HEK293 (cell line): ENCODE measurements at regions not wholly inside any gene's neighbourhood (a gene's known extent, or its start where the extent isn't known, plus 50 kb on each side); places are given as distances from the start of the nearest gene placed in this dataset.

Experiments
- CTCF ChIA-PET: fragments of 350-600 bp; formaldehyde crosslinking; extraction: SDS; loops from one replicate; lab custom pipeline; 2021; ENCODE audit warnings: antibody characterized with exemption; lab: Yijun Ruan, JAX
- POLR2A ChIA-PET: fragments of 300-600 bp; formaldehyde crosslinking; extraction: SDS; loops from one replicate; lab custom pipeline; 2020; ENCODE audit warnings: antibody characterized with exemption, inconsistent platforms; lab: Yijun Ruan, JAX
- H3K27ac ChIP-seq: fragments of 200-500 bp; sonication (Bioruptor generic); 2 replicates; pipeline ENCODE4 v1.5.1; 2014; ENCODE audit warnings: low read depth, low read length, control low read depth, inconsistent platforms; ENCODE audit errors: extremely low read depth
- H3K36me3 ChIP-seq, 2 experiments: fragments of 200-500 bp in 1 of 2; sonication (Bioruptor generic) in 1 of 2; 1 replicate in 1 of 2; 2 replicates in 1 of 2; pipeline ENCODE4 v1.5.1; 2014 to 2017; ENCODE audit warnings: inconsistent platforms in 2 of 2, low read length in 2 of 2; ENCODE audit not compliant: control insufficient read depth in 2 of 2, insufficient read depth in 1 of 2
- H3K4me1 ChIP-seq: fragments of 200-500 bp; sonication (Bioruptor generic); 2 replicates; pipeline ENCODE4 v1.5.1; 2014; ENCODE audit warnings: mild to moderate bottlenecking, low read length, inconsistent platforms; ENCODE audit not compliant: control insufficient read depth, insufficient read depth
- H3K4me3 ChIP-seq: 2 replicates; pipeline ENCODE4 v1.5.1; 2011; ENCODE audit warnings: low read depth, mild to moderate bottlenecking, control low read depth, low read length, moderate library complexity
- H3K9me3 ChIP-seq: fragments of 200-500 bp; sonication (Bioruptor generic); 2 replicates; pipeline ENCODE4 v1.5.1; 2014; ENCODE audit warnings: low read depth, low read length, inconsistent platforms; ENCODE audit not compliant: control insufficient read depth, insufficient read depth
- ATF2 ChIP-seq: fragments of 450-650 bp; formaldehyde crosslinking; IDR thresholded peaks from 2 replicates; pipeline ENCODE4 v1.5.1; 2016; ENCODE audit warnings: missing biosample characterization, missing genetic modification characterization, low read depth
- CTCF ChIP-seq: fragments of 450-650 bp; formaldehyde crosslinking; IDR thresholded peaks from 2 replicates; pipeline ENCODE4 v1.5.1; 2016; ENCODE audit warnings: missing biosample characterization, missing genetic modification characterization
- KLF1 ChIP-seq: fragments of 450-650 bp; formaldehyde crosslinking; IDR thresholded peaks from 2 replicates; pipeline ENCODE4 v1.5.1; 2016; ENCODE audit warnings: missing biosample characterization, missing genetic modification characterization
- KLF17 ChIP-seq: fragments of 450-650 bp; formaldehyde crosslinking; IDR thresholded peaks from 2 replicates; pipeline ENCODE4 v1.5.1; 2016; ENCODE audit warnings: missing biosample characterization, missing genetic modification characterization
- MEIS1 ChIP-seq: sonication (generic); formaldehyde crosslinking; IDR thresholded peaks from 2 replicates; pipeline ENCODE4 v1.8.1; 2022; ENCODE audit warnings: missing genetic modification reagents, mild to moderate bottlenecking, borderline replicate concordance
- MYNN ChIP-seq: fragments of 450-650 bp; formaldehyde crosslinking; IDR thresholded peaks from 2 replicates; pipeline ENCODE4 v1.5.1; 2016; ENCODE audit warnings: missing biosample characterization, missing genetic modification characterization, borderline replicate concordance
- PATZ1 ChIP-seq: fragments of 450-650 bp; formaldehyde crosslinking; IDR thresholded peaks from 2 replicates; pipeline ENCODE4 v1.5.1; 2016; ENCODE audit warnings: missing biosample characterization, missing genetic modification characterization
- REST ChIP-seq: fragments of 450-650 bp; formaldehyde crosslinking; IDR thresholded peaks from 2 replicates; pipeline ENCODE4 v1.5.1; 2016; ENCODE audit warnings: missing biosample characterization, missing genetic modification characterization
- ZBTB11 ChIP-seq: fragments of 450-650 bp; formaldehyde crosslinking; conservative IDR thresholded peaks from 2 replicates; pipeline ENCODE4 v1.5.1; 2016; ENCODE audit warnings: low read depth, missing biosample characterization, missing genetic modification characterization
- ZFP37 ChIP-seq: fragments of 450-650 bp; formaldehyde crosslinking; IDR thresholded peaks from 2 replicates; pipeline ENCODE4 v1.5.1; 2016; ENCODE audit warnings: missing biosample characterization, missing genetic modification characterization
- ZFP69B ChIP-seq: fragments of 450-650 bp; formaldehyde crosslinking; IDR thresholded peaks from 2 replicates; pipeline ENCODE4 v1.5.1; 2016; ENCODE audit warnings: missing biosample characterization, missing genetic modification characterization
- ZNF121 ChIP-seq: fragments of 450-650 bp; formaldehyde crosslinking; IDR thresholded peaks from 2 replicates; pipeline ENCODE4 v1.5.1; 2016; ENCODE audit warnings: missing biosample characterization, missing genetic modification characterization
- ZNF280C ChIP-seq: fragments of 450-650 bp; formaldehyde crosslinking; IDR thresholded peaks from 2 replicates; pipeline ENCODE4 v1.5.1; 2016; ENCODE audit warnings: missing biosample characterization, missing genetic modification characterization
- ZNF354C ChIP-seq: fragments of 450-650 bp; formaldehyde crosslinking; IDR thresholded peaks from 2 replicates; pipeline ENCODE4 v1.5.1; 2016; ENCODE audit warnings: missing biosample characterization, missing genetic modification characterization, low read depth, borderline replicate concordance
- ZNF510 ChIP-seq: fragments of 450-650 bp; formaldehyde crosslinking; IDR thresholded peaks from 2 replicates; pipeline ENCODE4 v1.5.1; 2018; ENCODE audit warnings: mild to moderate bottlenecking, missing genetic modification characterization, missing biosample characterization; ENCODE audit not compliant: insufficient replicate concordance
- ZNF549 ChIP-seq: fragments of 450-650 bp; IDR thresholded peaks from 2 replicates; pipeline ENCODE4 v1.5.1; 2018; ENCODE audit warnings: missing biosample characterization, missing genetic modification characterization, mild to moderate bottlenecking, inconsistent platforms, moderate library complexity
- ZNF791 ChIP-seq: fragments of 450-650 bp; formaldehyde crosslinking; IDR thresholded peaks from 2 replicates; pipeline ENCODE4 v1.5.1; 2016; ENCODE audit warnings: missing biosample characterization, missing genetic modification characterization

GRCh38 chr4:79604152-79604551, 196.1 kb upstream of the GK2 start:
- Histone ChIP-seq H3K4me1 (no peaks in the 10 kb centered on the region), H3K27ac (no peak overlapping the region), H3K9me3 (no peaks in the 10 kb centered on the region), H3K36me3 (no peaks in the 10 kb centered on the region), H3K4me3 (no peak overlapping the region)
- TF ChIP-seq ZNF510 (tag by site-specific recombination) (no peak), ATF2 (tag by site-specific recombination) (no peak), ZFP69B (tag by site-specific recombination) (no peak), ZNF354C (tag by site-specific recombination) (no peak), ZNF791 (no peak), KLF17 (no peak), ZBTB11 (tag by site-specific recombination) (no peak), MEIS1 (CRISPR knock-in tag) (no peak), ZNF121 (tag by site-specific recombination) (no peak), ZFP37 (tag by site-specific recombination) (no peak), CTCF (tag by site-specific recombination) (no peak), PATZ1 (tag by site-specific recombination) (no peak), MYNN (no peak), ZNF549 (tag by site-specific recombination) (no peak), REST (tag by site-specific recombination) (no peak), ZNF280C (tag by site-specific recombination) (no peak), KLF1 (no peak)
- POLR2A ChIA-PET = no interaction called here
- CTCF ChIA-PET = no interaction called here
